A204.1 (cell line): ENCODE measurements at regions not wholly inside any gene's neighbourhood (a gene's known extent, or its start where the extent isn't known, plus 50 kb on each side); places are given as distances from the start of the nearest gene placed in this dataset.
"Not testable (repeated sequence)": the region's sequence is repeated elsewhere in the genome, so short reads cannot be mapped to it uniquely, and the experiment has no call there.

Experiments
- FAIRE-seq: peaks from 2 replicates; lab custom pipeline; 2012; peaks lifted over from hg19 to GRCh38; lab: Jason Lieb, UNC

DNA sequence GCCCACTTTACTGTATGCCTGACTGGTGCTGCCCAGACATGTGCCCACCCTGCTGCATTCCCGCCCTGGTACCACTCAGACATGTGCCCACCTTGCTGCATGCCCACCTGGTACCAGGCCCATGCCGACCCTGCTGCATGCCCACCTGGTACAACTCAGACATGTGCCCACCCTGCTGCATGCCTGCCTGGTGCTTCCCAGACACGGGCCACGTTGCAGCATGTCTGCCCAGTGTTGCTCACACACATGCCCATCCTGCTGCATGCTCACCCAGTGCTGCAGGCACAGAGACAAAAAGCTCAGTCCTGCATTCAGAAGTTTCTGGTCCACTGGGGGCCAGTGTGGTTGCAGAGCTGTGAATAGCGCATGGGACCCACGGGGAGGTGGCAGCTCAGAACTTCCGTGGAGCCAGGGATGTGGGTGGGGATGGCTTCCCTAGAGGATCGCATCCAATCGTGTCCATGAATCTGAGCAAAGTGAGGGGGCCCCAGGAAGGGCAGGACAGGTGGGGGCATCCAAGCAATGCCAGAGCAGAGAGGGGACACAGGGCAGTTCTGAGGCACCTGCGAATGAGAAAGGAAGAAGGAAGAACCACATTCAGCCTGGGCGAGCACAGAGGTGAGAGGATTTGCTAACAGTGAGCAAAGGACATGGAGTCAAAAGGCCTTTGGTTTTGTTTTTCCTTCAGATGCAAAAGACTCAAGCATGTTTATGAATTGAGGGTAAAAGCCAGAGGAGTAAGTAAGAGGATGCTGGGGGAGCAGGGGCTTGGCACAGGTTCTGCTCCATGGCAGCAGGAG lies 175.9 kb upstream of the C14orf180 start:
- no peak for FAIRE-seq

DNA sequence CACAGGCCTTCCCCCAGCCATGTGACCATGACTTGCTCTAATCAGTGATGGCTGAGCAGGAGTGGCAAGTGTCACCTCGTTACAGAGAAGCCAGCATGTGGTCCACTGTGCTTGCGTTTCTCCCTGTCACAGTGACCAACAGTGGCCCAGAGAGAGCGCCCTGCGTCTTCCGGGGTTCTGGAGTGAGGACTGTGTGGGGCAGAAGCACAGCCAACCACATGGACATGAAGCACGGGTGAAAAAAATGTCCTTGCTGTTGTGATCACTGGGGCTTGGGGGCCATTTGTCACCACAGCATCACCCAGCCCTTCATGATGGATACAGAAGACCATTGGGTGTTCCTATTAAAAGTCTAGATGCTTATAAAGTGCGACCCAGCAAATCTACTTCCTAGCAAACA lies 174.6 kb upstream of the C14orf180 start:
- no peak for FAIRE-seq

DNA sequence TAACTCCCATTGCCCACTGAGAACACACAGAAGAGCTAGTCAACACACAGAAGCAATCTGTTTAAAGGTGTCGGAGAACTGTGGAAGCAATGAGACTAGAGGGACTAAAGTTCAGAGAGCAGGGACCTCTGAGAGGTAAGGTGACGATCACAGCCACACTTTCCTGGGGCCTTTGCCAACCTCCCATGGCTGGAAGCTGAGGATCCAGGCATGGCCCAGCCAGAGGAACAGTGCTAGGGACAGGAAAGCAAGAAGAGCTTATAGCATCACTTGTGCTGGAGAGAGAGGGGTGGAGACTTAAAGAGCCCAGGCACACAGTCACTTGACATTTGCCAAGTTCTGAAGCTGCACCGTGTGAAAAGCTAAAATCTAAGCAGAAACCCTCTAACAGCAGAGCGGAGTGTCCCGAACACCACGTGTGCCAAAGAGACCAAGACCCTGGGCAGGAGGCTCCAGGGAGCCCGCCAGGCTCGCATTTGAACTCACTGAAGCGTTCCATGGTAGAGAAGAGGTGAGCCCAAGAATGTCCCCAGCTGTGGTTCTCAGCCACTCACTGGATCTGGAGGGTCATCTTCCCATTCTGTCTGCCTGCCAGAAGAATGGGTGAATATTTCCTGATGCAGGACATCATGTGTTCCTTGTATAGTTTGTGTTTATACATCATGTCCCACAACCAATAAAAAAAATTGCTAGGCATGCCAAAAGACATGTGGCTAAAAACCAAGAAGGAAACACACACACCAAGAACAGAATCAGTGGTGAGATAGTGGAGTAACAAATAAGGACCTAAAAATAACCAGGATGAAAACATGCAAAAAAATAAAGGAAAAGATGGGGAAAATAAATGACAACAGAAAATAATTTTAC lies 174.0 kb upstream of the C14orf180 start:
- FAIRE-seq, result no peak

- FAIRE-seq, result no peak
Measured at GRCh38 chr14:104406831-104407230, 172.7 kb upstream of the C14orf180 start.

- no peak for FAIRE-seq
Measured at GRCh38 chr14:104416383-104416782, 163.2 kb upstream of the C14orf180 start.

DNA sequence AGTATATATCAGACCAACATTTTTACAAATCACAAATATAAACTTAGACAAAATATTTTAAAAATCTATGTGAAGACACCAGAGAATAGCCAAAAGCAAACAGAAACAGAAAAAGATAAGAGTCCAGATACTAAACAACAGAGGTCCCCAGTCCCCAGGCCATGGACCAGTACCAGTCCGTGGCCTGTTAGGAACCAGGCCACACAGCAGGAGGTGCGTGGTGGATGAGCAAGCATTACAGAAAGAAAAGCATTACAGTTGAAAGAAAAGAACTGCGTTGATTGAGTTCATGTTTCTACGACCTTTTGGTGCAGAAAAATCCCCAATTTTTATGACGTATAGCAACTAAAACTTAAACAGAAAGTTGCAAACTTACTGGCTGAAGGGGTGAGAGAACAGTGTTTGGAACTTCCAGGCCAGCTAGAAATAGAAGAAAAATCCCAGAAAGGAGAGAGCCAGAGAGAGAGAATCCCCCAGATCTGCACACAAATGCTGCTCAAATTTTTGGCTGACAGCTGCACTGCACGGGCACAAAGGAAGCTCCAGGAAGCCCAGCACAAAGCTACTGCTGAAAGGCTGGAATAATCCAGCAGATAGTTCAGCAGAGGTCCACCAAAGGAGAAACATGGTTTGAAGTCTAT lies 159.6 kb upstream of the C14orf180 start:
- no peak for FAIRE-seq

GRCh38 chr14:104420523-104420922 lies 159.0 kb upstream of the C14orf180 start:
- not testable (repeated sequence) for FAIRE-seq

GRCh38 chr14:104420990-104421389 lies 158.6 kb upstream of the C14orf180 start:
- FAIRE-seq, result no peak

GRCh38 chr14:104421401-104421821 lies 158.2 kb upstream of the C14orf180 start:
- no peak for FAIRE-seq

DNA sequence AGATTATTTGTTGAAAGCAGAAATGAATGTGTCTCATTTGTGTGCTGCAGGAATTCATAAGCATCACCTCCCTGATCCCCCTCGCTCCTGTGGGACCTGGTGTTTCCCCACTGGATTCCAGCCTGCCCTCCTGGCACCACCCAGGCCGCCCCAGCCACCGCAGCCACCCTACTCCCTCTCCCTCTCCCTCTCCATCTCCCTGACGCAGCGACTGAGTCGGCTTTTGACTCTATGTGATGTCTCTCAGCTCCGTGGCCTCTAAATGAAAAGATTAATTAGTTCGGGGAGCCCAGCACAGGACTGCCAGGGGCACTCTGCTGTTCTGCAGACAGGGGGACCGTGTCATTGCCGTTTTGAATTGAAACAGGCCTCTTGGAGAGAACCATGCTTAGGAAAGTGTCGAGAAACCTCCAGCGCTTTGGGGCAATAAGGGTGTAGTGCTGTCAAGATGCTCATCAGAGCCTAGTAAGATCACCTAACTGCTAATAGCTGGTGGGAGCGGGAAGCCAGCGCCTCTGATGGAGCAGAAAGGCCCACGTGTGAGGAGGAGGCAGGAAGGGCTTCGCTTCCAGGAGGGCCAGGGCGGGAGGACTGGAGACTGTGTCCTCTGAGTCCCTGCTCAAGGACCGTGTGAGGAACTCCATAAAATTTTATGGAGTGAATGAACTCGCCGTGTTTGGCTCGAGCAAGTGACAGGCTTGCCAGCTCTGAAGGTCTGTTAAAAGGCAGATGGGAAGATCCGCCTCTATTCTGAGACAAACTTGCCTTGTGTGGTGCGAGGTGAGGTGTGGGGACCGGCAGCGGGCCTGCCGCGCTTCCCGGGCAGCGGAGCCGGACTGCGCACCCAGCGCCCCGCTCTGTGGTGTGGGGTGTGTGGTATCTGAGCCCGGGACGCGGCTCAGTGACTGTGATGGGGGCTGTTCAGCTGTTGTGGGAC lies 157.4 kb upstream of the C14orf180 start:
- no peak for FAIRE-seq

- FAIRE-seq, result no peak
Measured at GRCh38 chr14:104422837-104423681, 156.5 kb upstream of the C14orf180 start.

DNA sequence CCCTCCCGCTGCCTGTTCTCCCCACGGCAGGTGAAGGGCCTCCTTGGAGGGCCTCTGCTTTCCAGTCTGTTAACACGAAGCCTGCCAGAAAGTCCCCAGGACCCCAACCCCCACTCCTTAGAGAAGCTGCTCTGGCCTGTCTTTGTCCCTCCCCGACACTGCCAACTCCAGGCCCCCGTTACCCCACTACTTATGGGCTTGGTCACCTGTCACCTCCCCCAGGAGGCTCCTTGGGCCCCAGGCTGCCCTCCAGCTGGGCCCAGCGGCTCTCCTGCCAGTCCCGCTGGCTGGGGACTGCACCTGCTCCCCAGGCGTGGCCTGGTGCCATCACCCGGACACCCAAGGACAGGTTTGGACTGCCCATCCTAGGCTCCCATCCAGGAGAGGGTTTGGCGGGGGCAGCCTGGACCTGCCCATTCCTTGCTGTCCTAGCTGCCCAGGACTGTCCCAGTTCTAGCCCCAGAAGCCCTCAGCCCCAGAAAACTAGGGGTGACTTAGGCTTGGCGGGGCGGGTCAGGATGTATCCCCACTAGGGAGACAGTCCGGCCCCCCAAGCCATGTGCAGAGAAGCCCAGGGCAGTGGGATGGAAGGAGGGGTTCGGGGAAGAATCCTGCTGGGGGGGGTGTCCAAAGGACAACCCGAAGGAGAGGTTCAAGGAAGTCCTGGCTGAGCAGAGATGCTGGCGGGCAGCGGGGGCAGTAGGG lies 155.7 kb upstream of the C14orf180 start:
- FAIRE-seq, result no peak

- FAIRE-seq, result no peak
Measured at GRCh38 chr14:104424406-104425072, 155.0 kb upstream of the C14orf180 start.

DNA sequence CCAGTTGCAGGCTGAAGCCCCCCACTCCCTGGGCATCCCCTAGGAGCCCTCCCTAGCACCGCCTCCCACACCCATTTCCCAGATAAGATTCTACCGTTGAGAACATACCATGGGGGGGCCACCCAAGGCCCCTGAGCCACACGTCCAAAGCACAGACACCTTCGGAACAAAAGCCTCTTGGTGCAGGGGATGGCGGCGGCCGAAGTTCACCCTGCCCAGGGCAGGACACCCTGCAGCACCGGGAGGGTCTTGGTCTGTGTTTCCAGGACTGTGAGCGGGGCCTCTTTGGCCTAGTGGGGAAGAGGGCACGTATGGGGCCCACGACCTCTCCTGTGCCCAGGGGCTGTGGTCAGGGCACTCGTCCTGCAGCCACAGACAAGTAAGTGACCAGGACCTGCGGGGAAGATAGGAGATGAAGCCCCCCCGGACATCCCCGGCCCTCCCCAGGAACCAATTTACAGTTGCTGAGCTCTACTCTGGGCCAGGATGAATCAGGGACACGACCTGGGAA lies 154.3 kb upstream of the C14orf180 start:
- FAIRE-seq, result no peak

GRCh38 chr14:104425763-104426646 lies 153.6 kb upstream of the C14orf180 start:
- no peak for FAIRE-seq

- FAIRE-seq, result no peak
Measured at GRCh38 chr14:104427131-104427851, 152.3 kb upstream of the C14orf180 start.

- FAIRE-seq, result no peak
Measured at GRCh38 chr14:104428333-104428851, 151.2 kb upstream of the C14orf180 start.
